GM21529 (cell line): ENCODE measurements at regions not wholly inside any gene's neighbourhood (a gene's known extent, or its start where the extent isn't known, plus 50 kb on each side); places are given as distances from the start of the nearest gene placed in this dataset.
A peak's percentile ranks its signal among the peaks of the same experiment; 100 is the strongest.
"Not testable (repeated sequence)": the region's sequence is repeated elsewhere in the genome, so short reads cannot be mapped to it uniquely, and the experiment has no call there.

Source experiments
- ATAC-seq: cut with Tn5 transposase; IDR thresholded peaks from one replicate; pipeline ENCODE4 v1.9.1; 2021; ENCODE audit not compliant: unreplicated experiment

GRCh38 chr14:34180434-34180833 is 229.6 kb upstream of the EGLN3 start:
- no peak for ATAC-seq

GRCh38 chr14:34179727-34180126 is 228.9 kb upstream of the EGLN3 start:
- ATAC-seq: no peak

GRCh38 chr14:34177466-34177865 is 226.6 kb upstream of the EGLN3 start:
- no peak for ATAC-seq

GRCh38 chr14:34175574-34175973 is 224.7 kb upstream of the EGLN3 start:
- ATAC-seq: peak; percentile 79

- no peak for ATAC-seq
Observed at GRCh38 chr14:34174973-34175372, 224.1 kb upstream of the EGLN3 start.

- ATAC-seq: no peak
Observed at GRCh38 chr14:34173916-34174315, 223.0 kb upstream of the EGLN3 start.

- ATAC-seq: no peak
Observed at GRCh38 chr14:34172550-34173368, 221.9 kb upstream of the EGLN3 start.

- no peak for ATAC-seq
Observed at GRCh38 chr14:34172173-34172451, 221.2 kb upstream of the EGLN3 start.

GRCh38 chr14:34171431-34172172 is 220.7 kb upstream of the EGLN3 start:
- no peak for ATAC-seq

- no peak for ATAC-seq
Observed at GRCh38 chr14:34170882-34171281, 220.0 kb upstream of the EGLN3 start.

GRCh38 chr14:34169561-34169960 is 218.7 kb upstream of the EGLN3 start:
- ATAC-seq: no peak

- no peak for ATAC-seq
Observed at GRCh38 chr14:34168656-34169055, 217.8 kb upstream of the EGLN3 start.

GRCh38 chr14:34165847-34166350 is 215.0 kb upstream of the EGLN3 start:
- ATAC-seq: no peak

- ATAC-seq: no peak
Observed at GRCh38 chr14:34164162-34164864, 213.4 kb upstream of the EGLN3 start.

GRCh38 chr14:34161351-34162082 is 210.6 kb upstream of the EGLN3 start:
- no peak for ATAC-seq

GRCh38 chr14:34160619-34161018 is 209.7 kb upstream of the EGLN3 start:
- ATAC-seq: no peak

GRCh38 chr14:34157651-34158050 is 206.8 kb upstream of the EGLN3 start:
- no peak for ATAC-seq

GRCh38 chr14:34147461-34147860 is 196.6 kb upstream of the EGLN3 start:
- no peak for ATAC-seq

GRCh38 chr14:34140127-34140526 is 189.3 kb upstream of the EGLN3 start:
- not testable (repeated sequence) for ATAC-seq

- not testable (repeated sequence) for ATAC-seq
Observed at GRCh38 chr14:34139160-34140121, 188.6 kb upstream of the EGLN3 start.
